Astrocyte of the spinal cord (primary cell): ENCODE measurements at regions not wholly inside any gene's neighbourhood (a gene's known extent, or its start where the extent isn't known, plus 50 kb on each side); places are given as distances from the start of the nearest gene placed in this dataset.

Experiments
- DNase-seq: peaks from one replicate; pipeline ENCODE4 v3.0.0; 2011; ENCODE audit warnings: low read depth, low spot score
- H3K4me3 ChIP-seq: 2 replicates; pipeline ENCODE4 v1.5.1; 2011; ENCODE audit warnings: low read depth, mild to moderate bottlenecking, low read length, moderate library complexity
- CTCF ChIP-seq: IDR thresholded peaks from 2 replicates; pipeline ENCODE4 v1.5.1; 2012; ENCODE audit warnings: low read depth, mild to moderate bottlenecking, low read length, inconsistent platforms
- in situ Hi-C: cut with HindIII; loops from 2 replicates; pipeline ENCODE4 v1.10.0; 2017; ENCODE audit warnings: low sequenced_read_pairs

- in situ Hi-C loops = no loop called here
- TF ChIP-seq CTCF = no peak
- no peak overlapping the region for H3K4me3 ChIP-seq
- DNase-seq = no peak
These were observed 290.3 kb downstream of the NSG2 start for GRCh38 chr5:174335682-174336364.

- no peak overlapping the region for H3K4me3 ChIP-seq
- DNase-seq = no peak
- in situ Hi-C loops = no loop called here
- TF ChIP-seq CTCF = no peak
These were observed 291.0 kb downstream of the NSG2 start for GRCh38 chr5:174336479-174336878.

- no peak for DNase-seq
- H3K4me3 ChIP-seq = no peak overlapping the region
- in situ Hi-C loops = no loop called here
- TF ChIP-seq CTCF = no peak
These were observed 292.0 kb downstream of the NSG2 start for GRCh38 chr5:174337276-174338184.

GRCh38 chr5:174338185-174339010 lies 292.9 kb downstream of the NSG2 start:
- no peak for DNase-seq
- in situ Hi-C loops = no loop called here

GRCh38 chr5:174339130-174339529 lies 293.6 kb downstream of the NSG2 start:
- H3K4me3 ChIP-seq = no peak overlapping the region
- in situ Hi-C loops = no loop called here
- no peak for DNase-seq
- TF ChIP-seq CTCF = no peak

More at GRCh38 chr5:174338185-174339010, 292.9 kb downstream of the NSG2 start:
- no peak for TF ChIP-seq CTCF
- H3K4me3 ChIP-seq = no peak overlapping the region

- DNase-seq = no peak
- H3K4me3 ChIP-seq = no peak overlapping the region
- in situ Hi-C loops = no loop called here
- TF ChIP-seq CTCF = no peak
These were observed 294.7 kb downstream of the NSG2 start for GRCh38 chr5:174340226-174340625.
